Fibroblast of gingiva (primary cell): ENCODE measurements at regions not wholly inside any gene's neighbourhood (a gene's known extent, or its start where the extent isn't known, plus 50 kb on each side); places are given as distances from the start of the nearest gene placed in this dataset.
"Not testable (repeated sequence)": the region's sequence is repeated elsewhere in the genome, so short reads cannot be mapped to it uniquely, and the experiment has no call there.

Experiments
- DNase-seq: peaks from one replicate; pipeline ENCODE4 v3.0.0-alpha.2; 2011; ENCODE audit warnings: low read depth

- DNase-seq: not testable (repeated sequence)
Measured at GRCh38 chr2:37722971-37723370, 51.5 kb upstream of the CDC42EP3 start.

- DNase-seq: no peak
Measured at GRCh38 chr2:37730037-37730818, 58.8 kb upstream of the CDC42EP3 start.

- DNase-seq: not testable (repeated sequence)
Measured at GRCh38 chr2:37732412-37732811, 61.0 kb upstream of the CDC42EP3 start.

- DNase-seq: no peak
Measured at GRCh38 chr2:37733251-37733650, 61.8 kb upstream of the CDC42EP3 start.

GRCh38 chr2:37733955-37734354 lies 62.5 kb upstream of the CDC42EP3 start:
- not testable (repeated sequence) for DNase-seq

- peak; percentile 72 for DNase-seq
Measured at GRCh38 chr2:37734891-37735523, 63.6 kb upstream of the CDC42EP3 start.

- DNase-seq: peak; percentile 30
Measured at GRCh38 chr2:37735524-37735910, 64.1 kb upstream of the CDC42EP3 start.

- DNase-seq: peak; percentile 7
Measured at GRCh38 chr2:37737507-37737906, 66.1 kb upstream of the CDC42EP3 start.

- DNase-seq: no peak
Measured at GRCh38 chr2:37738266-37738885, 66.9 kb upstream of the CDC42EP3 start.

GRCh38 chr2:37739153-37739552 lies 67.7 kb upstream of the CDC42EP3 start:
- no peak for DNase-seq

- peak; percentile 17 for DNase-seq
Measured at GRCh38 chr2:37740164-37740739, 68.8 kb upstream of the CDC42EP3 start.

- peak; percentile 27 for DNase-seq
Measured at GRCh38 chr2:37742286-37742685, 70.8 kb upstream of the CDC42EP3 start.

- no peak for DNase-seq
Measured at GRCh38 chr2:37744010-37744409, 72.6 kb upstream of the CDC42EP3 start.

- not testable (repeated sequence) for DNase-seq
Measured at GRCh38 chr2:37744961-37745360, 73.5 kb upstream of the CDC42EP3 start.

- DNase-seq: not testable (repeated sequence)
Measured at GRCh38 chr2:37746011-37746410, 74.6 kb upstream of the CDC42EP3 start.

GRCh38 chr2:37746883-37747282 lies 75.4 kb upstream of the CDC42EP3 start:
- DNase-seq: no peak

GRCh38 chr2:37748541-37748940 lies 77.1 kb upstream of the CDC42EP3 start:
- no peak for DNase-seq

- not testable (repeated sequence) for DNase-seq
Measured at GRCh38 chr2:37750286-37750685, 78.8 kb upstream of the CDC42EP3 start.

- DNase-seq: no peak
Measured at GRCh38 chr2:37752766-37753165, 81.3 kb upstream of the CDC42EP3 start.

- no peak for DNase-seq
Measured at GRCh38 chr2:37753758-37754157, 82.3 kb upstream of the CDC42EP3 start.

GRCh38 chr2:37755961-37756559 lies 84.6 kb upstream of the CDC42EP3 start:
- DNase-seq: not testable (repeated sequence)

- DNase-seq: not testable (repeated sequence)
Measured at GRCh38 chr2:37757456-37757855, 86.0 kb upstream of the CDC42EP3 start.
